HepG2 (cell line): ENCODE measurements at regions not wholly inside any gene's neighbourhood (a gene's known extent, or its start where the extent isn't known, plus 50 kb on each side); places are given as distances from the start of the nearest gene placed in this dataset.
A peak's percentile ranks its signal among the peaks of the same experiment; 100 is the strongest.

ENCODE experiments used
- ELF1 ChIP-seq: sonication (generic); formaldehyde crosslinking; IDR thresholded peaks from 2 replicates; pipeline ENCODE4 v1.4.0; 2020; ENCODE audit warnings: missing genetic modification reagents
- KDM1A ChIP-seq: IDR thresholded peaks from 2 replicates; pipeline ENCODE4 v1.6.1; 2016; ENCODE audit warnings: missing compliant biosample characterization
- KDM5B ChIP-seq: sonication (generic); formaldehyde crosslinking; IDR thresholded peaks from 2 replicates; pipeline ENCODE4 v1.4.0; 2020; ENCODE audit warnings: missing genetic modification reagents, mild to moderate bottlenecking, borderline replicate concordance
- MIER2 ChIP-seq: IDR thresholded peaks from 2 replicates; pipeline ENCODE4 v1.6.1; 2016; ENCODE audit warnings: missing biosample characterization, missing genetic modification reagents
- NFRKB ChIP-seq: fragments of 450-650 bp; IDR thresholded peaks from 2 replicates; pipeline ENCODE4 v1.6.1; 2017
- RCOR2 ChIP-seq: IDR thresholded peaks from 2 replicates; pipeline ENCODE4 v1.6.1; 2016; ENCODE audit warnings: missing biosample characterization, missing genetic modification reagents
- TF ChIP-seq, protein P1 (sequence below): sonication (generic); formaldehyde crosslinking; conservative IDR thresholded peaks from 2 replicates; pipeline ENCODE4 v1.8.0; 2022; ENCODE audit warnings: low read depth, missing genetic modification reagents
- TF ChIP-seq, protein P2 (sequence below): sonication (generic); formaldehyde crosslinking; IDR thresholded peaks from 2 replicates; pipeline ENCODE4 v1.5.1; 2020; ENCODE audit warnings: mild to moderate bottlenecking, missing genetic modification reagents, borderline replicate concordance
- TF ChIP-seq, protein P3 (sequence below): sonication (generic); formaldehyde crosslinking; IDR thresholded peaks from 2 replicates; pipeline ENCODE4 v1.4.0; 2020; ENCODE audit warnings: missing genetic modification reagents
- TF ChIP-seq, protein P4 (sequence below): IDR thresholded peaks from 2 replicates; pipeline ENCODE4 v1.6.1; 2016; ENCODE audit warnings: missing compliant biosample characterization, missing genetic modification reagents, borderline replicate concordance
- TF ChIP-seq, protein P5 (sequence below): sonication (generic); formaldehyde crosslinking; IDR thresholded peaks from 2 replicates; pipeline ENCODE4 v1.5.1; 2020; ENCODE audit warnings: mild to moderate bottlenecking, missing genetic modification reagents

DNA sequence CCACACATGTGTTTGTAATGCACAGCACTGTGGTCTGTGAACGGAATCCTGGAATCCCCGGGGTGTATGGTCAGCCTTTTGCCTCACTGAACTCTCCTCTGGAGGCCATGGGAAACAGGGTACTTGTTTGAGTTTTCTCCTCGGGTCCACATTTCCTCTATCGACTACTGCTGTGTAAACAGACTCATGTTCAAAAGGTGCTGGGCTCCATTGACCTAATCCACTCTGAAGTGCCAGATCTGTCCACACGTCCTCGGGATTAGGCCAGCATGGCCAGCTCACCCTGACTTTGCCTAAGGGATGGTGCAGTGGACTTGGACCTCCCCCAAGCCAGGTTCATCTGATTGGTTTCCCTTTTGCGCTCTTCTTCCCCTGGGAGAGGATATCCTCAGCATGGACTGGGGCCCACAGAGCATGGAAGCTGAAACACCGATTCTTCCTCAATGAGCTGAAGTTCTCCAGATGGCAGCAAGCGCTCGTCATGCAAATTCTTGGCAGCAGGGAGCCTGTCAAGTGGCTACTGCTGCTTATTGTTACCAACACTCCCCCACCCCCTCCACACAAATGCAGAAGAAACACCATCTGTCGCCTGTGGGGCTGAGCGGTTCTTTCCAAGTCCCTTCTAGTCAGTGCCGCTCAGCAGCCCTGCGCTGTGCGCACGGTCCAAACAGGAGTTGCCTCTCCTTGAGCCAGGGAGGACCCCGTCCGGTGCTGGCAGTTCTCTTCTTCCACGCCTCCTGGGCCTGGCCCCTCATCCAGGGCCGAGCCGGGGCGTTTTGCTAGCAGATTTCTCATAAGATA, 292.6 kb upstream of the MARCKS start (continued):
- TF ChIP-seq, protein P1, sequence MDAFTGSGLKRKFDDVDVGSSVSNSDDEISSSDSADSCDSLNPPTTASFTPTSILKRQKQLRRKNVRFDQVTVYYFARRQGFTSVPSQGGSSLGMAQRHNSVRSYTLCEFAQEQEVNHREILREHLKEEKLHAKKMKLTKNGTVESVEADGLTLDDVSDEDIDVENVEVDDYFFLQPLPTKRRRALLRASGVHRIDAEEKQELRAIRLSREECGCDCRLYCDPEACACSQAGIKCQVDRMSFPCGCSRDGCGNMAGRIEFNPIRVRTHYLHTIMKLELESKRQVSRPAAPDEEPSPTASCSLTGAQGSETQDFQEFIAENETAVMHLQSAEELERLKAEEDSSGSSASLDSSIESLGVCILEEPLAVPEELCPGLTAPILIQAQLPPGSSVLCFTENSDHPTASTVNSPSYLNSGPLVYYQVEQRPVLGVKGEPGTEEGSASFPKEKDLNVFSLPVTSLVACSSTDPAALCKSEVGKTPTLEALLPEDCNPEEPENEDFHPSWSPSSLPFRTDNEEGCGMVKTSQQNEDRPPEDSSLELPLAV (CRISPR knock-in tag): no peak
- TF ChIP-seq, protein P2, sequence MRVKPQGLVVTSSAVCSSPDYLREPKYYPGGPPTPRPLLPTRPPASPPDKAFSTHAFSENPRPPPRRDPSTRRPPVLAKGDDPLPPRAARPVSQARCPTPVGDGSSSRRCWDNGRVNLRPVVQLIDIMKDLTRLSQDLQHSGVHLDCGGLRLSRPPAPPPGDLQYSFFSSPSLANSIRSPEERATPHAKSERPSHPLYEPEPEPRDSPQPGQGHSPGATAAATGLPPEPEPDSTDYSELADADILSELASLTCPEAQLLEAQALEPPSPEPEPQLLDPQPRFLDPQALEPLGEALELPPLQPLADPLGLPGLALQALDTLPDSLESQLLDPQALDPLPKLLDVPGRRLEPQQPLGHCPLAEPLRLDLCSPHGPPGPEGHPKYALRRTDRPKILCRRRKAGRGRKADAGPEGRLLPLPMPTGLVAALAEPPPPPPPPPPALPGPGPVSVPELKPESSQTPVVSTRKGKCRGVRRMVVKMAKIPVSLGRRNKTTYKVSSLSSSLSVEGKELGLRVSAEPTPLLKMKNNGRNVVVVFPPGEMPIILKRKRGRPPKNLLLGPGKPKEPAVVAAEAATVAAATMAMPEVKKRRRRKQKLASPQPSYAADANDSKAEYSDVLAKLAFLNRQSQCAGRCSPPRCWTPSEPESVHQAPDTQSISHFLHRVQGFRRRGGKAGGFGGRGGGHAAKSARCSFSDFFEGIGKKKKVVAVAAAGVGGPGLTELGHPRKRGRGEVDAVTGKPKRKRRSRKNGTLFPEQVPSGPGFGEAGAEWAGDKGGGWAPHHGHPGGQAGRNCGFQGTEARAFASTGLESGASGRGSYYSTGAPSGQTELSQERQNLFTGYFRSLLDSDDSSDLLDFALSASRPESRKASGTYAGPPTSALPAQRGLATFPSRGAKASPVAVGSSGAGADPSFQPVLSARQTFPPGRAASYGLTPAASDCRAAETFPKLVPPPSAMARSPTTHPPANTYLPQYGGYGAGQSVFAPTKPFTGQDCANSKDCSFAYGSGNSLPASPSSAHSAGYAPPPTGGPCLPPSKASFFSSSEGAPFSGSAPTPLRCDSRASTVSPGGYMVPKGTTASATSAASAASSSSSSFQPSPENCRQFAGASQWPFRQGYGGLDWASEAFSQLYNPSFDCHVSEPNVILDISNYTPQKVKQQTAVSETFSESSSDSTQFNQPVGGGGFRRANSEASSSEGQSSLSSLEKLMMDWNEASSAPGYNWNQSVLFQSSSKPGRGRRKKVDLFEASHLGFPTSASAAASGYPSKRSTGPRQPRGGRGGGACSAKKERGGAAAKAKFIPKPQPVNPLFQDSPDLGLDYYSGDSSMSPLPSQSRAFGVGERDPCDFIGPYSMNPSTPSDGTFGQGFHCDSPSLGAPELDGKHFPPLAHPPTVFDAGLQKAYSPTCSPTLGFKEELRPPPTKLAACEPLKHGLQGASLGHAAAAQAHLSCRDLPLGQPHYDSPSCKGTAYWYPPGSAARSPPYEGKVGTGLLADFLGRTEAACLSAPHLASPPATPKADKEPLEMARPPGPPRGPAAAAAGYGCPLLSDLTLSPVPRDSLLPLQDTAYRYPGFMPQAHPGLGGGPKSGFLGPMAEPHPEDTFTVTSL (CRISPR knock-in tag): peak; percentile 95
- TF ChIP-seq, protein P3, sequence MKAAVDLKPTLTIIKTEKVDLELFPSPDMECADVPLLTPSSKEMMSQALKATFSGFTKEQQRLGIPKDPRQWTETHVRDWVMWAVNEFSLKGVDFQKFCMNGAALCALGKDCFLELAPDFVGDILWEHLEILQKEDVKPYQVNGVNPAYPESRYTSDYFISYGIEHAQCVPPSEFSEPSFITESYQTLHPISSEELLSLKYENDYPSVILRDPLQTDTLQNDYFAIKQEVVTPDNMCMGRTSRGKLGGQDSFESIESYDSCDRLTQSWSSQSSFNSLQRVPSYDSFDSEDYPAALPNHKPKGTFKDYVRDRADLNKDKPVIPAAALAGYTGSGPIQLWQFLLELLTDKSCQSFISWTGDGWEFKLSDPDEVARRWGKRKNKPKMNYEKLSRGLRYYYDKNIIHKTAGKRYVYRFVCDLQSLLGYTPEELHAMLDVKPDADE: no peak
- TF ChIP-seq, protein P4, sequence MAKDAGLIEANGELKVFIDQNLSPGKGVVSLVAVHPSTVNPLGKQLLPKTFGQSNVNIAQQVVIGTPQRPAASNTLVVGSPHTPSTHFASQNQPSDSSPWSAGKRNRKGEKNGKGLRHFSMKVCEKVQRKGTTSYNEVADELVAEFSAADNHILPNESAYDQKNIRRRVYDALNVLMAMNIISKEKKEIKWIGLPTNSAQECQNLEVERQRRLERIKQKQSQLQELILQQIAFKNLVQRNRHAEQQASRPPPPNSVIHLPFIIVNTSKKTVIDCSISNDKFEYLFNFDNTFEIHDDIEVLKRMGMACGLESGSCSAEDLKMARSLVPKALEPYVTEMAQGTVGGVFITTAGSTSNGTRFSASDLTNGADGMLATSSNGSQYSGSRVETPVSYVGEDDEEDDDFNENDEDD (CRISPR knock-in tag): no peak
- TF ChIP-seq NFRKB (no peak), ELF1 (CRISPR knock-in tag) (no peak), KDM5B (CRISPR knock-in tag) (peak; percentile 45; the same call in 1 of the 2 replicates), MIER2 (peak; percentile 56), RCOR2 (CRISPR knock-in tag) (peak; percentile 74), KDM1A (CRISPR knock-in tag) (no peak)
- TF ChIP-seq, protein P5, sequence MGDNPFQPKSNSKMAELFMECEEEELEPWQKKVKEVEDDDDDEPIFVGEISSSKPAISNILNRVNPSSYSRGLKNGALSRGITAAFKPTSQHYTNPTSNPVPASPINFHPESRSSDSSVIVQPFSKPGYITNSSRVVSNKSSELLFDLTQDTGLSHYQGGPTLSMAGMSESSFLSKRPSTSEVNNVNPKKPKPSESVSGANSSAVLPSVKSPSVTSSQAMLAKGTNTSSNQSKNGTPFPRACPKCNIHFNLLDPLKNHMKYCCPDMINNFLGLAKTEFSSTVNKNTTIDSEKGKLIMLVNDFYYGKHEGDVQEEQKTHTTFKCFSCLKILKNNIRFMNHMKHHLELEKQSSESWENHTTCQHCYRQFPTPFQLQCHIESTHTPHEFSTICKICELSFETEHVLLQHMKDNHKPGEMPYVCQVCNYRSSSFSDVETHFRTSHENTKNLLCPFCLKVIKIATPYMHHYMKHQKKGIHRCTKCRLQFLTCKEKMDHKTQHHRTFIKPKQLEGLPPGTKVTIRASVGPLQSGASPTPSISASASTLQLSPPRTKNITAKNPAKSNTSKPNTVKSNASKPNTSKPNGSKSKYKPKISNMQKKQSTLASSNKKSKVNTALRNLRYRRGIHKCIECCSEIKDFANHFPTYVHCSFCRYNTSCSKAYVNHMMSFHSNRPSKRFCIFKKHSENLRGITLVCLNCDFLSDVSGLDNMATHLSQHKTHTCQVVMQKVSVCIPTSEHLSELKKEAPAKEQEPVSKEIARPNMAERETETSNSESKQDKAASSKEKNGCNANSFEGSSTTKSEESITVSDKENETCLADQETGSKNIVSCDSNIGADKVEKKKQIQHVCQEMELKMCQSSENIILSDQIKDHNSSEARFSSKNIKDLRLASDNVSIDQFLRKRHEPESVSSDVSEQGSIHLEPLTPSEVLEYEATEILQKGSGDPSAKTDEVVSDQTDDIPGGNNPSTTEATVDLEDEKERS (CRISPR knock-in tag): peak; percentile 92; the same call in 1 of the 2 replicates
